Heart left ventricle (tissue), 16 donors: ENCODE measurements at regions not wholly inside any gene's neighbourhood (a gene's known extent, or its start where the extent isn't known, plus 50 kb on each side); places are given as distances from the start of the nearest gene placed in this dataset.

Experiments
- ATAC-seq, 4 donors: fragments of 200-7000 bp; cut with Tn5 transposase; one replicate each; pipeline ENCODE4 v1.9.1; 2020 to 2022; ENCODE audit warnings: moderate library complexity in 4 of 4, mild to moderate bottlenecking in 3 of 4, moderate number of reproducible peaks in 1 of 4
- DNase-seq, 5 donors: peaks; one replicate each; pipeline ENCODE4 v3.0.0-alpha.2; 2020
- H3K27ac ChIP-seq, 12 donors: fragments of 200-600 bp; sonication (generic) in 4 of 12; one replicate each; pipeline versions ENCODE4 v1.5.0 to v1.8.0; 2016 to 2022; ENCODE audit warnings: mild to moderate bottlenecking in 2 of 12
- H3K27me3 ChIP-seq, 9 donors: fragments of 200-600 bp; sonication (generic) in 2 of 9; one replicate each; pipeline versions ENCODE4 v1.5.1 to v1.8.0; 2016 to 2022; ENCODE audit warnings: mild to moderate bottlenecking in 3 of 9
- H3K36me3 ChIP-seq, 9 donors: fragments of 200-600 bp; sonication (generic) in 2 of 9; one replicate each; pipeline versions ENCODE4 v1.5.0 to v1.8.0; 2018 to 2022; ENCODE audit warnings: mild to moderate bottlenecking in 2 of 9
- H3K4me1 ChIP-seq, 12 donors: fragments of 200-600 bp; sonication (generic) in 4 of 12; one replicate each; pipeline versions ENCODE4 v1.5.0 to v1.8.0; 2016 to 2022; ENCODE audit warnings: mild to moderate bottlenecking in 3 of 12
- H3K4me3 ChIP-seq, 12 donors: fragments of 200-600 bp; sonication (generic) in 4 of 12; one replicate each; pipeline versions ENCODE4 v1.5.0 to v1.8.0; 2017 to 2022; ENCODE audit warnings: mild to moderate bottlenecking in 9 of 12, moderate library complexity in 4 of 12
- H3K9me3 ChIP-seq, 12 donors: fragments of 200-600 bp; sonication (generic) in 4 of 12; one replicate each; pipeline versions ENCODE4 v1.5.0 to v1.8.0; 2016 to 2022; ENCODE audit warnings: mild to moderate bottlenecking in 1 of 12
- CTCF ChIP-seq, 12 donors: fragments of 200-600 bp; sonication (generic) in 4 of 12; IDR thresholded peaks; one replicate each; pipeline versions ENCODE4 v1.5.0 to v1.8.0; 2018 to 2022; ENCODE audit warnings: antibody characterized with exemption in 12 of 12, mild to moderate bottlenecking in 5 of 12
- POLR2A ChIP-seq, 2 donors: fragments of 450-650 bp; IDR thresholded peaks; one replicate each; pipeline ENCODE4 v1.6.1; 2017; ENCODE audit warnings: antibody characterized with exemption in 2 of 2, mild to moderate bottlenecking in 2 of 2, moderate library complexity in 2 of 2
- WGBS, 4 donors: extraction: QIAGEN DNeasy Blood & Tissue Kit in 2 of 4; methylation state at CpG; one replicate each; pipeline versions ENCODE4 v1.1.5 to v1.1.7; 2013 to 2018; 5-methylcytosine and 5-hydroxymethylcytosine counted together
- intact Hi-C, 10 donors: fragments of 100-400 bp; cut with DNase I; formaldehyde crosslinking; loops; one replicate each; pipeline versions ENCODE4 v1.11.1 to v1.14.2; 2022
- donor health status: ischemic (EF 13 %, LVEDD 7.1; RV severe dilation, severe dysfunction).
- donor health status: healthy with polysubstance abuse.
- donor health status: DM: no; HTN: yes; CAD: no.
- donor health status: DM: no; HTN: no; CAD: no.
- donor health status: ischemic (EF 25% LVEDD 6.9; RV normal size, moderate dysfunction).
- donor health status: ischemic (EF 25% LVEDD 5.7; RV mildly dilated, moderate dysfunction).
- donor health status: healthy.
- donor health status: DM: yes; HTN: yes; CAD: no.
- donor health status: ischemic (EF 35%, LVEDD 5.7; RV mildly dilated, moderate dysfunction).
- donor health status: nonischemic (EF 11% LVEDD 7.7; RV severe dilation, severe dysfunction).
- donor health status: DM: yes; HTN: yes; CAD: no.
- donor health status: PGD.
- donor health status: ischemic (EF 29% LVEDD 5.4; RV normal size, mild dysfunction).
- donor health status: nonischemic (EF 23%, LVEDD 6.1; RV moderate dilation, normal function).

GRCh38 chr6:54008589-54008988 lies 102.7 kb upstream of the MLIP start:
- Histone ChIP-seq H3K27me3 (no peaks in the 10 kb centered on the region), H3K36me3 (no peaks in the 10 kb centered on the region), H3K4me1 (peaks cover 0 to 24% (median 9%) of the 10 kb centered on the region in 12 donors), H3K27ac (no peak overlapping the region), H3K4me3 (no peak overlapping the region), H3K9me3 (peaks cover 0 to 5% (median 0%) of the 10 kb centered on the region in 12 donors)
- intact Hi-C loops, result no loop called here
- DNase-seq (no peak), ATAC-seq (no peak)
- TF ChIP-seq POLR2A (IDR thresholded peaks at IDR 0.05), result no peak
- 83 to 87% (median 84%) methylated on average over 1 of the region's 1 CpG for WGBS, 4 donors

DNA sequence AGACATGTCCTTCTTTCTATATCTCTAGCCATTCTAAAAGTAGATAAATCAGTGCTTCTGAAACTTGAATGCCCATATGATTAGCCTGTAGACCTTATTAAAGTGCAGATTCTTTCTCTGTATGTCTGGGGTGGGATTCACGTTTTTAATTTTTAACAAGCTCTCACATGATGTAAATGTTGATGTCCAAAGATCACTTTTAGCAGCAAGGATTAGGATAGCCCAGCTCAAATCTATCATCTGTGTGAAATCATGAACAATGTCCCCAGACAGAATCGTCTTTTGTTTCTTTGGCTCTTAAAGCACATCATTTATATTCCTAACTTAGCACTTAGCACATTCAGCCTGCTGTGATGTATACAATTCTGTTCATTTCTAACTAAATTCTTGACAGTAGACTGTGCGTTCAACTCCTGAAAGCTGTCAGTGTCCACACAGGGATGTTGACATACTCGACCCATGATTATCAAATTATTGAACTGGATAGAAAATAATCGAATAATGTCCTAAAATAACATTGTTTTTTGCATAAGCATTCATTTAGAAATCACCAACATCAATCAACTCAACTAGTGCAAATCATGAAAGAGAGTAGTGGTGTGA lies 102.1 kb upstream of the MLIP start:
- Histone ChIP-seq H3K27me3 (no peaks in the 10 kb centered on the region), H3K9me3 (peaks cover 0 to 8% (median 0%) of the 10 kb centered on the region in 12 donors), H3K4me1 (peaks cover 0 to 24% (median 9%) of the 10 kb centered on the region in 12 donors), H3K4me3 (no peak overlapping the region), H3K36me3 (no peaks in the 10 kb centered on the region), H3K27ac (peak overlapping the region in 1 of 12 donors; percentile 69)
- ATAC-seq, result no peak
- intact Hi-C loops, result no loop called here
- WGBS, 4 donors, result 71 to 83% (median 73%) methylated on average over 5 of the region's 5 CpGs
- TF ChIP-seq POLR2A (IDR thresholded peaks at IDR 0.05) (no peak), CTCF (IDR thresholded peaks at IDR 0.05) (no peak)
- DNase-seq, result no peak

GRCh38 chr6:54010340-54011276 lies 100.6 kb upstream of the MLIP start:
- peak overlapping the region in 11 of 12 donors; percentile 29 to 76 (median 56) for H3K27ac ChIP-seq
- H3K4me1 ChIP-seq, result peaks cover 0 to 24% (median 9%) of the 10 kb centered on the region in 12 donors
- H3K27me3 ChIP-seq, result no peaks in the 10 kb centered on the region
- TF ChIP-seq POLR2A (IDR thresholded peaks at IDR 0.05) (no peak), CTCF (IDR thresholded peaks at IDR 0.05) (peak in 2 of 12 donors; percentile 19 to 30)
- WGBS, 4 donors, result 40 to 49% (median 42%) methylated on average over 7 of the region's 7 CpGs
- H3K9me3 ChIP-seq, result peaks cover 0 to 8% (median 0%) of the 10 kb centered on the region in 12 donors
- H3K4me3 ChIP-seq, result peak overlapping the region in 8 of 12 donors; percentile 2 to 33 (median 16)
- intact Hi-C loops, result no loop called here
- ATAC-seq (peak; percentile 77 to 81 (median 80)), DNase-seq (peak in 2 of 5 donors; percentile 34 to 51)
- H3K36me3 ChIP-seq, result no peaks in the 10 kb centered on the region

GRCh38 chr6:54011277-54011648 lies 100.0 kb upstream of the MLIP start:
- ATAC-seq (peak in 3 of 4 donors; percentile 10 to 37 (median 31)), DNase-seq (no peak)
- TF ChIP-seq POLR2A (IDR thresholded peaks at IDR 0.05) (no peak), CTCF (IDR thresholded peaks at IDR 0.05) (no peak)
- 29 to 43% (median 41%) methylated on average over 5 of the region's 5 CpGs for WGBS, 4 donors
- intact Hi-C loops, result no loop called here
- Histone ChIP-seq H3K36me3 (no peaks in the 10 kb centered on the region), H3K4me3 (peak overlapping the region in 8 of 12 donors; percentile 2 to 33 (median 16)), H3K27me3 (no peaks in the 10 kb centered on the region), H3K4me1 (peaks cover 0 to 24% (median 9%) of the 10 kb centered on the region in 12 donors), H3K27ac (peak overlapping the region in 11 of 12 donors; percentile 29 to 76 (median 56)), H3K9me3 (peaks cover 0 to 8% (median 0%) of the 10 kb centered on the region in 12 donors)
